ENCODE measurements at regions not wholly inside any gene's neighbourhood (a gene's known extent, or its start where the extent isn't known, plus 50 kb on each side); places are given as distances from the start of the nearest gene placed in this dataset.

GRCh38 chr16:51243936-51244436, 92.9 kb upstream of the SALL1 start (continued):
- TF ChIP-seq RERE (CRISPR knock-in tag; IDR thresholded peaks at IDR 0.05; ENCODE audit: low read depth) = peak; percentile 94; the same call in 1 of the 2 replicates
- no peak for TF ChIP-seq ZNF468 (CRISPR knock-in tag; IDR thresholded peaks at IDR 0.05)
- TF ChIP-seq ZNF780A (CRISPR knock-in tag; IDR thresholded peaks at IDR 0.05) = no peak
- peak; percentile 66; the same call in 1 of the 2 replicates for TF ChIP-seq ZNF652 (CRISPR knock-in tag; IDR thresholded peaks at IDR 0.05; ENCODE audit: borderline replicate concordance, low read depth)
- TF ChIP-seq, protein P1, sequence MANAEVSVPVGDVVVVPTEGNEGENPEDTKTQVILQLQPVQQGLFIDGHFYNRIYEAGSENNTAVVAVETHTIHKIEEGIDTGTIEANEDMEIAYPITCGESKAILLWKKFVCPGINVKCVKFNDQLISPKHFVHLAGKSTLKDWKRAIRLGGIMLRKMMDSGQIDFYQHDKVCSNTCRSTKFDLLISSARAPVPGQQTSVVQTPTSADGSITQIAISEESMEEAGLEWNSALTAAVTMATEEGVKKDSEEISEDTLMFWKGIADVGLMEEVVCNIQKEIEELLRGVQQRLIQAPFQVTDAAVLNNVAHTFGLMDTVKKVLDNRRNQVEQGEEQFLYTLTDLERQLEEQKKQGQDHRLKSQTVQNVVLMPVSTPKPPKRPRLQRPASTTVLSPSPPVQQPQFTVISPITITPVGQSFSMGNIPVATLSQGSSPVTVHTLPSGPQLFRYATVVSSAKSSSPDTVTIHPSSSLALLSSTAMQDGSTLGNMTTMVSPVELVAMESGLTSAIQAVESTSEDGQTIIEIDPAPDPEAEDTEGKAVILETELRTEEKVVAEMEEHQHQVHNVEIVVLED (CRISPR knock-in tag; IDR thresholded peaks at IDR 0.05; ENCODE audit: borderline replicate concordance) = 0 out of 2 replicates have a peak, but pooled peaks have one; percentile 18
- no peak for TF ChIP-seq ZNF709 (CRISPR knock-in tag; IDR thresholded peaks at IDR 0.05)
- TF ChIP-seq POLR2AphosphoS5 (IDR thresholded peaks at IDR 0.05; ENCODE audit: low read depth, low read length) = no peak
- no peak for TF ChIP-seq ZNF121 (CRISPR knock-in tag; IDR thresholded peaks at IDR 0.05)
- TF ChIP-seq ZNF138 (CRISPR knock-in tag; IDR thresholded peaks at IDR 0.05; ENCODE audit: low read depth) = no peak
- TF ChIP-seq KLF6 (CRISPR knock-in tag; IDR thresholded peaks at IDR 0.05) = no peak
- no peak for TF ChIP-seq ZNF136 (CRISPR knock-in tag; IDR thresholded peaks at IDR 0.05; ENCODE audit: low read depth)
- TF ChIP-seq, protein P2, sequence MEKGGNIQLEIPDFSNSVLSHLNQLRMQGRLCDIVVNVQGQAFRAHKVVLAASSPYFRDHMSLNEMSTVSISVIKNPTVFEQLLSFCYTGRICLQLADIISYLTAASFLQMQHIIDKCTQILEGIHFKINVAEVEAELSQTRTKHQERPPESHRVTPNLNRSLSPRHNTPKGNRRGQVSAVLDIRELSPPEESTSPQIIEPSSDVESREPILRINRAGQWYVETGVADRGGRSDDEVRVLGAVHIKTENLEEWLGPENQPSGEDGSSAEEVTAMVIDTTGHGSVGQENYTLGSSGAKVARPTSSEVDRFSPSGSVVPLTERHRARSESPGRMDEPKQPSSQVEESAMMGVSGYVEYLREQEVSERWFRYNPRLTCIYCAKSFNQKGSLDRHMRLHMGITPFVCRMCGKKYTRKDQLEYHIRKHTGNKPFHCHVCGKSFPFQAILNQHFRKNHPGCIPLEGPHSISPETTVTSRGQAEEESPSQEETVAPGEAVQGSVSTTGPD (CRISPR knock-in tag; IDR thresholded peaks at IDR 0.05) = no peak
- TF ChIP-seq, protein P3, sequence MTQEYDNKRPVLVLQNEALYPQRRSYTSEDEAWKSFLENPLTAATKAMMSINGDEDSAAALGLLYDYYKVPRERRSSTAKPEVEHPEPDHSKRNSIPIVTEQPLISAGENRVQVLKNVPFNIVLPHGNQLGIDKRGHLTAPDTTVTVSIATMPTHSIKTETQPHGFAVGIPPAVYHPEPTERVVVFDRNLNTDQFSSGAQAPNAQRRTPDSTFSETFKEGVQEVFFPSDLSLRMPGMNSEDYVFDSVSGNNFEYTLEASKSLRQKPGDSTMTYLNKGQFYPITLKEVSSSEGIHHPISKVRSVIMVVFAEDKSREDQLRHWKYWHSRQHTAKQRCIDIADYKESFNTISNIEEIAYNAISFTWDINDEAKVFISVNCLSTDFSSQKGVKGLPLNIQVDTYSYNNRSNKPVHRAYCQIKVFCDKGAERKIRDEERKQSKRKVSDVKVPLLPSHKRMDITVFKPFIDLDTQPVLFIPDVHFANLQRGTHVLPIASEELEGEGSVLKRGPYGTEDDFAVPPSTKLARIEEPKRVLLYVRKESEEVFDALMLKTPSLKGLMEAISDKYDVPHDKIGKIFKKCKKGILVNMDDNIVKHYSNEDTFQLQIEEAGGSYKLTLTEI (CRISPR knock-in tag; conservative IDR thresholded peaks at IDR 0.05) = no peak
- no peak for TF ChIP-seq ZNF333 (CRISPR knock-in tag; IDR thresholded peaks at IDR 0.05; ENCODE audit: borderline replicate concordance)
- TF ChIP-seq RXRB (CRISPR knock-in tag; IDR thresholded peaks at IDR 0.05; ENCODE audit: borderline replicate concordance) = peak; percentile 78
- TF ChIP-seq ZNF878 (CRISPR knock-in tag; IDR thresholded peaks at IDR 0.05) = no peak; the same call in 1 of the 2 replicates
- TF ChIP-seq ZNF207 (IDR thresholded peaks at IDR 0.05; ENCODE audit: borderline replicate concordance) = no peak
- TF ChIP-seq GATAD1 (CRISPR knock-in tag; IDR thresholded peaks at IDR 0.05) = no peak
- no peak for TF ChIP-seq SMYD3 (CRISPR knock-in tag; IDR thresholded peaks at IDR 0.05)
